Esophagus mucosa (tissue), 1 donor: ENCODE measurements at regions not wholly inside any gene's neighbourhood (a gene's known extent, or its start where the extent isn't known, plus 50 kb on each side); places are given as distances from the start of the nearest gene placed in this dataset.

ENCODE experiments used
- ATAC-seq: fragments of 200-7000 bp; cut with Tn5 transposase; one replicate; pipeline ENCODE4 v1.9.1; 2020
- donor health status: DM: yes; HTN: yes; CAD: no.

DNA sequence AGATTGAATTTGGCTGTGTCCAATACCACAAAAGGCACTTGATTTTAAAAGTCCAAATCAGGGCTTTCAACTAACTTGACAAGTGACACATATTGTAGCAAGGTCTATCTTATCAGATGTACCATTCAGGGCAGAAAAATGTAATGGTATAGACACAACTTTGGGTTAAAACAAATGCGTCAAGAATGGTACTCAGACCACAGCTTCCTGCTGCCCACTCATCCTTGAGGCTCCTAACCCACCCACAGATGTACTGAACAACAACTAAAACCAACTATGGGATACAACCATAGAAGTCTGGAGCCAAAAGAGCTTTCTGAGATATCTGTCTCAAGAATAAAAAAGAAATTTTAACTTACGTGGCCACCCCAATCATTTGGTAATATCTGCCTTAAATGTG lies 105.2 kb downstream of the RBM43 start:
- ATAC-seq: no peak

GRCh38 chr2:151153601-151154000 lies 108.1 kb downstream of the RBM43 start:
- peak; percentile 32 for ATAC-seq

- no peak for ATAC-seq
Observed at GRCh38 chr2:151150331-151151320, 111.0 kb downstream of the RBM43 start.

GRCh38 chr2:151138507-151138906 lies 123.2 kb downstream of the RBM43 start:
- no peak for ATAC-seq

GRCh38 chr2:151137526-151137925 lies 124.1 kb downstream of the RBM43 start:
- ATAC-seq: no peak

DNA sequence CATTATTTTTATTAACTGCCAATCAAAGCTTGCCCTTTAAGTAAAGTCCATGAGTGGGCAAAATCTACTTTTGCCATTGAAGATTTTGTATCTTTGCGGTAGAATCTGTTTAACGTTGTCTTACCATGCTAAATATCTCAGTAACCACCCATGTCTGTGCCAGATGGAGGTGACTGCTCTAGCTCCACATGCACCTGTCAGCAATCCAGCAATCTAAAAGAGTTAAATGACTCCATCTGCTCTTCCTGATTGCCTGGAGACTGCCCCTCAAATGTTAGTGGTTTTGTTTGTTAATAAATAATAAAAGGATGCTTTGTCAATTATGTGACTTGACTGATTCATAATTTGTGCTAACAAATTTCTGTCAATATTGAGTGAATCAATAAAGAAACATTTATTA lies 141.7 kb downstream of the RBM43 start:
- no peak for ATAC-seq

DNA sequence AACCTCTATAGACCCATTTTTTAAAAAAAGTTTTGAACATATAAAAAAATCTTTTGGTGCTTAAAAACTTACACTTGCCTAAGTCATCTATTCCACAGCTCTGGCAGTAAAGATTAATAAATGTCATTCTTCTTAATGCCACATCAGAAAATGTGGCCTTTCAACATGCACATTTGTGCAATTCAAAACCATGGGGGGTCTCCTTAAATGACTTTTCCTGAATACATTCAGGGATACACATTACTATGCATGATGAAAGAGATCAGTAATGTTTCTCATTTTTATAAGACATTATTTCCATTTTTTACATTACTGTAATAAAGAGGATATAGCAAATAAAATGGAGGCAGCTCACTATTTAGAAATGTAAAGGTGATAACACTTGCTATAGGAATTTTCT lies 142.3 kb downstream of the RBM43 start:
- ATAC-seq: no peak

- ATAC-seq: no peak
Observed at GRCh38 chr2:151118269-151118668, 143.4 kb downstream of the RBM43 start.

- ATAC-seq: no peak
Observed at GRCh38 chr2:151114874-151115273, 146.8 kb downstream of the RBM43 start.

DNA sequence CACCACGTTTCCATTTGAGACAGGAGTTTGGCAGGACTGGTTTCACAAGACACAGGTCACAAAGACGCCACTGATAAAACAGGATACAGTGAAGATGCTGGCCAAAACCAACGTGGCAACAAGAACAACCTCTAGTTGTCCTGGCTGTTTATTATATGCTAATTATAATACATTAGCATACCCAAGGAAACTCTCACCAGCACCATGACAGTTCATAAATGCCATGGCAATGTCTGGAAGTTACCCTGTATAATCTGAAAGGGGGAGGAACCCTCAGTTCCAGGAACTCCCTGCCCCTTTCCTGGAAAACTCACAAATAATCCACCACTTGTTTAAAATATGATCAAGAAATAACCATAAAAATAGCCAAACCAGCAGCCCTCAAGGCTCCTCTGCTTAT lies 148.3 kb downstream of the RBM43 start:
- ATAC-seq: no peak

DNA sequence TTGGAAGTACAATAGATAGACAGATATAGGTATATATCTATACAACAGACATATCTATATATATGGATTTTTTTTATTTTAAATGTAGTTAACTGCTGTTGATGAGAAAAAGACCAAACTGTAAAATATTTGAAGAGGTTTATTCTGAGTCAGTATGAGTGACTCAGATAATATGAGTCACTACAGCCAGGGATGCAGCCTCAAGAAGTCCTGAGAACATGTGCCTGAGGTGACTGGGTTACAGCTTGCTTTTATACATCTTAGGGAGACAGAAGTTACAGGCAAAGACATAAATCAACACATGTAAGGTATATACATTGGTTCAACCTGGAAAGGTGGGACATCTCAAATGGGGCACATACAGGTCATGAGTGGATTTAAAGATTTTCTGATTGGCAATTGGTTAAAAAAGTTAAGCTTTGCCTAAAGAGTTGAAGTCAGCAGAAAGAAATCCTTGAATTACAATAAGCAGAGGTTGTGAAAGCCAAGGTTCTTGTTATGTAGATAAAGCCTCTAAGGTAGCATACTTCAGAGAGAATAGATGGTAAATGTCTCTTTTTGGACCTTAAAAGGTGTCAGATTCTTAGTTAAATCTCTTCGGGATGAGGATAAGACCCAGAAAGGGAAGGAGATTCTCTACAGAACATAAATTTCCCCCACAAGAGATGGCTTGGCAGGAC lies 149.9 kb downstream of the RBM43 start:
- peak; percentile 84 for ATAC-seq

DNA sequence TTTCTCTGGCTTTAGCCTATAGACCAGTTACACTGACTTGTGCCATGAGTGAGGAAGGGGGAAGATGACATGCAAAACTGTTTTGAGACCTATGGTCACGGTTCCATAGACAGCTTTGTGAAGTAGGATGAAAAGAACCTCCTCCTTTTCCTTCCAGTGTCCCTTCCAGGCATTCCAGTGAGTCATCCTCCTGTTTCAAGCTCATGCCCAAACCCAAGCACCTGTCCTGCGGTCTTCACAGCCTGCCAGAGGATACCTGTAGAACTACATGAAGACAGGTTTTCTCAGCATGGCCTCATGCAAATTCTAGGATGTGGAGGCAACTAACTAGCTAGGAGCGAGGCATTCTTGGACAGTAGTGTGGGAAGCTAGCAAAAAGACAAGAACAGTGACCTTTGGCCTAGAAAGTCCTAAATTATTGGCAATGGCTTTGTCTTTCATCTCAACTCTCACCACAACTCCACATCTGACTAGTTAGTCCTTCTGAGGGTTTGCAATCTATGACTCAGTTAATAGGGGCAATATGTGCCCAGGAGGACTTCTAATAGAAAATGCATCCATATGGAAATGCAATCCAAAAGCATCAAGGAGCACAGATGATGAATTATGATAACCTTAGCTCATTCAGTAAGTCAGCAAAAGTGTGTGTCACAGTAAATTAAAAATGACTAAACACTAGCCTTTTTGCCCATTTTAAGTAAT lies 154.7 kb downstream of the RBM43 start:
- ATAC-seq: peak; percentile 73

DNA sequence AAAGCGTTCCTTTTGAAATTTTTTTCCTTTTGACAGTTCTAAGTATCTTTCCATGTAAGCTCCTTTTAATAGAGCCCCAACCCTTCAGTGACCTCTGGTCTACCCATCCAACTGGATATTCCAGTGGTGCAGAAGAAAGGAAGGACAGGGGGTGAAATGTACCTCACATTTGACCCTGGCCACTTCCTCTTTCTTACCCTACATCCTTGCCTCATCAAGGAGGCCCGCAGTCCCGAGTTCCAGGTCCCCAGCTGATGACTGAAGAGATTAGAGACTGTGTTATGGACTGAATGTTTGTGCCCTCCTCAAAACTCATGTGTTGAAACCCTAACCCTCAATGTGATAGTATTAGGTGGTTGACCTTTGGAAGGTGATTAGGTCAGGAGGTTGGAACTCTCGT lies 158.1 kb downstream of the RBM43 start:
- ATAC-seq: no peak

DNA sequence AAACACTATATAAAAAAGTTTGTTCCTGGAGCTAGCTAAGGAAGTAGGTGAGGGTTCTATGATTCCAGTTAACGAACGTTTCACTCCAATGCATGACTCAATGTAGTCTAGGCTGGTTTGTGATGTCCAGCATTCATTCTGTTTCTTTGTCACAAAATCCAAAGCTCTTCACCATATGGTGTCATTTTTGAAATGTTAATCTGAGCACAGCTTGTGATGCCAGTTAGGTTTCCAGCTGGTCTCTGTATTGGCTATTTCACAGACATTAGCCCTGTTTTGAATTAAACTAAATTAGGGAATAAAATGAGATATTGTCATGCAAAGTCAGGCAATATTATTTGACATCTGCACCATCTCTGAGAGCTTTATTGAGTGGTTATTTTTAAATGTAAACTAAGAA lies 159.4 kb downstream of the RBM43 start:
- ATAC-seq: no peak

- ATAC-seq: no peak
Observed at GRCh38 chr2:151098841-151099240, 162.8 kb downstream of the RBM43 start.

GRCh38 chr2:151097895-151098294 lies 163.8 kb downstream of the RBM43 start:
- no peak for ATAC-seq

DNA sequence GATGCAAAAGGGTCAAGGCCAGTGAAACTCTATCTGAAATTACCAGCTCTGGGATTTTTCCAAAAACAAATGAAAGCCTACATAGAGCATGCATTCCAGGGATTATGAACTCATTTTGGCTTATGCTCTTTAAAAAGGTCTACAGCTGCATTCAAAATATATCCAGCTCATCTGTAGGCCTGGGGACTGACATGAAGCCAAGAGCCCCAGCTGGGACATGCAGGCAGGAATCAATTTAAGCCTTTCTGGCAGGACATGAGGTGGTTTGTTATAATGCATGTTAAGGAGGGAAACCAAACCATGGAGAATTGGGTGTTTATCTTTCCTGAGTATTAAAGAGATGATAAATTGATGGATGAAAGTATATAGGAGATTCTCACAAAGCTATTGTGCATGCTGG lies 164.5 kb downstream of the RBM43 start:
- ATAC-seq: no peak

GRCh38 chr2:151096235-151096634 lies 165.4 kb downstream of the RBM43 start:
- no peak for ATAC-seq

GRCh38 chr2:151095463-151095862 lies 166.2 kb downstream of the RBM43 start:
- no peak for ATAC-seq

DNA sequence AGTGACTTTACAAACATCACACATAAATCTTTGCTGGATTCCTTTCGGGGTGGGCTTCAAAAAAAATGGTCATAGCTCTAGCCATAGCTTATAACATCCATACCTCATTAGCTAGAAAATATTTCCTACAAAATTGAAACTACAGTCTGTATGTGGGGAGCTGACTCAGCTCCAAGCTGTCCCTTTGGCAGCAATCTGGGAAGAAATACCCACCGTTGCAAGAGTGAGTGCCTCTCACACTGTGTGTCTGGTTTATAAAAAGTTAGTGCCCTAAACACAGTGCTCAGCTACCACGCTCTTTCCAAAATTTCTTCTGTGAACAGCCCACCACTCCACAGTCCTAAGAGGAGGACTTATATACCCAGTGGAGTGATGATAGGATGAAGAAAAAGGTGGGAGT lies 170.1 kb downstream of the RBM43 start:
- ATAC-seq: no peak

GRCh38 chr2:151087377-151087776 lies 174.3 kb downstream of the RBM43 start:
- ATAC-seq: no peak

- ATAC-seq: no peak
Observed at GRCh38 chr2:151085181-151085611, 176.5 kb downstream of the RBM43 start.
